ENCODE measurements at regions not wholly inside any gene's neighbourhood (a gene's known extent, or its start where the extent isn't known, plus 50 kb on each side); places are given as distances from the start of the nearest gene placed in this dataset.

DNA sequence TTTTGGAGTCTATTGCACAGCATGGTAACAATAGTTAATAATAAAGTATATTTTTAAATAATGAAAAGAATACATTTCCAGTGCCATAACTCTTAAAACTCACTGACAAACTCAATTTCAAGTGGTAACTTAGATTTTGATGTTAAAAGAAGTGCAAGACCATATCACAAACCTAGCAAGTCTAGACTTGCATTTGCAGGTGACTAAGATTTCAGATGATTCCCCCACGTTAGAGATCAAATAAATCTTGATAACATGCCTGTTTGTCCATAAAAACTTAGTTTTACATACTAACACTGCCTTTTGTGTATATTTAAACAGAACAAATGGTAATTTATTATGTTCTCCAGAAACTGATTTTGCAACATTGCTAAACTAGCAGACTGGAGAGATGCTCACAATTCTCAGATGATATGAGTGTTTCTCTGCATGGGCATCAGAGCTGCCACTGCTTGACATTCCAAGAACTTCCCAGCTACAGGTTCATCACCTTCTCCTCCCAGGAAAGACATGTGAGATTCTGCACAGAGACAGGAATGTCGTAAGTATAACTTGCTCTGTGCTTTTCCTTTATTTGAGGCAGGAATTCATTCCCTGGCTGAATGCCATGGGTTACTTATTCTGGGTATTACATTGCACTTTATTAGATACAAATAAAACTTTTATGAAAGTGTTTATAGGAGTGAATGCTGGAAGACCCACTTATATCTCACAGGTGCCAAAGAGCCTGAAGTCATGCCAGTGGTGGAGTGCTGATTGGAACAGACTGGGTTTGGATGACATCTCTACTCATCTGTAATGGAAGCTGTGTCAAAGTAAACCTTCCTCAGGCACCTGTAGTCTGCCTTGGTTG is 160.2 kb upstream of the FOXA2 start:
- no peak for DNase-seq

DNA sequence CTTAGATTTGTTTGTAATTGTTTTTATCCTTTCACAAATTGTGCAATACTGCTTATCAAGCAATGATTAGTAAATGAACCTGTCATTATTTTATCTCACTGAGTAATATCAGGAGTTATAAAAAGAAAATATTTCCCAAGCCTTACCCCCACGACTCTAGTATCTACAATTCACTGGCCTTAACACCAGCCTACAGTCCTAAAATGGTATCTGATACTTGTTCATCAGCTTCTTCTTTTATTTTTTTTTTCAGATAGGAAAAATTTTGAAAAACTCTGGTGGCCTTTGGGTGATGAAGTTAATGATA is 160.8 kb upstream of the FOXA2 start:
- DNase-seq, result no peak

DNA sequence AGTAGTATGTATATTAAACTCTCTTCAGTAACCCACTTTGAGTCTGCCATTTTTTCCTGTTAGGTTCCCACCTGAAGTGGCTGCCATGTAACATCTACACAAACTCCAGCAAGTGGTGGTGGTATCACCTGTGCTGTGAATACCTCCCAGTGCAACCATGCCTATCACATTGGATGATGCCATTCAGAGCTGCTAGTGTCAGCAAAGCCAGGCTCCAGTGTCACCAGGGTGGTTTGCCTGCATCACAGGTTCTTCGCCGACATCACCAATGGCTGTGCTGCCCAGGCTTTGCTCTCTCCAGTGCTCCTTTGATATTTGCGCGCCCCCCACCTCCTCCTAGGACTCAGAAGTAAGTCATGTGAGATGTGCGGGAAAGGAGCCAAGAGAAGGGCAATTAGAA is 162.6 kb upstream of the FOXA2 start:
- DNase-seq, result no peak

GRCh38 chr20:22752324-22752723 is 168.0 kb upstream of the FOXA2 start:
- no peak for DNase-seq

- no peak for DNase-seq
Measured at GRCh38 chr20:22757424-22758183, 173.2 kb upstream of the FOXA2 start.

- DNase-seq, result no peak
Measured at GRCh38 chr20:22758815-22759214, 174.4 kb upstream of the FOXA2 start.

GRCh38 chr20:22762576-22763256 is 178.3 kb upstream of the FOXA2 start:
- no peak for DNase-seq

DNA sequence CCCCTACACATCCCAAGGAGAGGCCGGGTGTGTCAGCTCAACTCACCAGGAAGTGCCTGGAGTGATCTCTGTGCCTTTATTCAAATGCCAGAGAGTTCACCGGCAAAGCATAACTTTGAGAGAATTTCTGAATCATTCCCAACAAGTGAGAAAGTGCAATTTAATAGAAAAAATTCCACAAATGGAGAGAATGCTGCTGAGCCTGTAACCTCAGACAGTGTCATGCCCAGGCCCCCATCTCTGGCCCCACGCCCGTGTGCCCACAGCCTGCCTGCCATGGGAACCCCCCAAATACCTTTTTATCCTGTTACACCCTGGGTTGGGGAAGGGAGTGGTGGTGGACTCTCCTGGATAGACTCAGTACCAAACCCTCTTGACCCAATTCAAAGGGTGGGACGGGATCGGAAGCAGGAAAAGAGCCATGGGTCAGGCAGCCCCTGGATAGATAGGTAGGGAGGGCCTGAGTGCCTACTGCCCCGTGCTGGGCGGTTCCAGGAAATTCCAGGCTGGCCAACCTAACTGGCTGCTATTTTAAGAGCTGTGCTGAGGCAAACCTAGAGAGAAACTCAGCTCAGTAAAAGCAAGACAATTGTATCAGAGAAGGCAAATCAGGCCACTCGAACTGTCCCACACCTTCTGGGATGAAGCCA is 179.0 kb upstream of the FOXA2 start:
- peak; percentile 35 for DNase-seq

- DNase-seq, result peak; percentile 43
Measured at GRCh38 chr20:22768266-22769178, 184.2 kb upstream of the FOXA2 start.

DNA sequence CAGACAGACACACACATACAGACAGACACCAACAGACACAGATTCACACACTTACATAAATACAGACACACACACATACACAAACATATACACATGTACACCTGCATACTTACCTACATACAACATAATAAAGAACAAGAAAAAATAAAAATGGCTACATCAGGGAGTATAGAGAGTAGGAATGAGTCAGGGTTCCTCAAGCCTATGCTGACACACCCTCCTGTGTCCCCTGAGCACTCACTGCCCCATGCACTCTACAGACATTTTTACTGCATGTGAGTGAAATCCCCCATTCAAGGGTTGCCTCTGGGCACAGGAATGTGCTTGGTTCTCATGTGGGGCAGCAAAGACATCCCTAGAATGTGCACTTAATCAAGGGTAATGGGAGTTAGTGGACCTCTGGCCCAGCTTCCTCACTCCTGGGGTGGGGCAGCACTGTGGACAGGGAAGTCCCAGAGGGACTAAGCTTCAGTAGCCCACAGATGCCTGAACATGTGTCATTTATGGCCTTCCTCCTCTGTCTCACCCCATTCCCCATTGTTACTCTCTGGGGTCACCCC is 185.9 kb upstream of the FOXA2 start:
- no peak for DNase-seq

- DNase-seq, result no peak
Measured at GRCh38 chr20:22771706-22772105, 187.3 kb upstream of the FOXA2 start.

- no peak for DNase-seq
Measured at GRCh38 chr20:22773344-22773743, 189.0 kb upstream of the FOXA2 start.

- DNase-seq, result no peak
Measured at GRCh38 chr20:22775256-22775655, 190.9 kb upstream of the FOXA2 start.

- DNase-seq, result no peak
Measured at GRCh38 chr20:22775671-22776139, 191.3 kb upstream of the FOXA2 start.

DNA sequence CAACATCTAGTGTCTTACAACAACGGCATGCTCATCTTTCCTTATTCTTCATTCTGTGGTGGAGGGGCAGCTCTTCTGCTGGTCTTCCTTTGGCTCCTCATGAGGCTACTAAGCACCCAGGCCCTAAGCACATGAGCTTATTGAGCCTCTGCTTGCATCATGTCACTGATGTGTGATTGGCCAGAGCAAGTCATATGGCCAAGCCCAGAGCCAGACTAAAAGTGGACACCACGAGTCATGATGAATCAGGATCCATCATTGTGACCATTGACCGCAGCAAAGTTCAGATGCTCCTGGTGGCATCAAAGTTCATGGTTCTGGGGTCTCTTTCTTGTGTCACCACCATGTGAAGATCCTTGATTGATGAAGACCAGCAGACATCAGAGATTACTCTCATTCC is 192.0 kb upstream of the FOXA2 start:
- DNase-seq, result no peak

- no peak for DNase-seq
Measured at GRCh38 chr20:22779878-22780277, 195.5 kb upstream of the FOXA2 start.

DNA sequence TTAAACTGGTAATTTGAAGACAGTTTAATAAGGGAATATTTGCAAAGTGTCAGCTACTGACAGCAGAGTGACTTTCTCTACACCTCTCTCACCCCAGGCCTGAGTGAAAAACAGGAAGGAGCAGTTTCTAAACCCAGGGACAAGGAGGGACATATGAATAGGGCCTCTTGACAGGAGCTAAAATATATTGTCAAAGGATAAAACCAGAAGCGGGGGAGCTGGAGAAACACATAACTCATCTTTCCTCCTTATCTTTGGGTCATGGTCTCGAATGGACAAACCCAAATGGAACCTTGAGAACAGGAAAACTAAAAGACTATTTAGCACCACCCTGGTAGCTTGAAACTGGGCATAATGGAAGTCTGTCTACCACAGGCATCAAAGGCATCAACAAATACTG is 197.5 kb upstream of the FOXA2 start:
- DNase-seq, result no peak

GRCh38 chr20:22789676-22790075 is 205.3 kb upstream of the FOXA2 start:
- no peak for DNase-seq

DNA sequence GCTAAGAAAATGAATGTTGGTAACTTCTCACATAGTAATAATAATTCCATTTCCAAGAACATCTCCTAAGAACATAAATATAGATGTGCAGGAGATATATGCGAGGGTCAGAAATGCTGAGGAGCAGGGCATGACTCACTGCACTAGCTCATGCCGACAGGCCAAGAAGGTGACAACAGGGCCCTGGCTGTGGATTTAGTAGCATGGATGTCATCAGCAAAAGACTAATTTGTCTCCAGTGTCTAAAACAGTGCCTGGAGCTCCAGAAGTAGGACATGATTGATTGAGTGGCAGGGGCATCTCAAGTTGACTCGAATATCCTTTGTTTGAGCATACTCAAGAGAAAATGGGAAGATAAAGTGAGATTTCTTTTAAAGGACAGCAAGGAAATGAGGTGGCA is 207.0 kb upstream of the FOXA2 start:
- DNase-seq, result no peak

- no peak for DNase-seq
Measured at GRCh38 chr20:22791877-22792525, 207.6 kb upstream of the FOXA2 start.

DNA sequence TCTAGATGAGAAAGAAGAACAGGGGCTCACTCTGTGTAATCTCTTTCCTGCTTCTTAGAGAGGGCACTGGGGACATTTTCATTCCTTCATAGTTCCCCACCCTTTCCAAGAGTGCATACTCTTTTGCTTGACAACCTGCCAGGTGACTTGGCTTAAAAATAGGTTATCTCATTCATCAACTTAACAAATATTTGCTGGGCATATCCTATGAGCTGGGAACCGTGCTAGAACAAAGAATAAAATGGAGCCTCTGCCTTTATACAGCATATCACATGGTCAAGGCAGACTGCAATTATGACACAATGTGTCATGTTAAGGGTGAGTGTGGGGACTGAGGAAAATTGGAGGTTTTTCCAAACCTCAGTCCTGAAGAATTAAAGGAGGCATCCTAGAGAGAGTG is 209.8 kb upstream of the FOXA2 start:
- no peak for DNase-seq
